GM23248 (cell line): ENCODE measurements at regions not wholly inside any gene's neighbourhood (a gene's known extent, or its start where the extent isn't known, plus 50 kb on each side); places are given as distances from the start of the nearest gene placed in this dataset.

Source experiments
- EZH2 ChIP-seq: fragments of 200-600 bp; sonication (generic); IDR thresholded peaks from 2 replicates; pipeline ENCODE4 v1.6.1; 2018; ENCODE audit warnings: antibody characterized with exemption, mild to moderate bottlenecking; ENCODE audit not compliant: insufficient read depth, poor library complexity, severe bottlenecking
- EZH2phosphoT487 ChIP-seq: fragments of 200-600 bp; sonication (generic); IDR thresholded peaks from 2 replicates; pipeline ENCODE4 v1.6.1; 2018; ENCODE audit warnings: antibody characterized with exemption, moderate library complexity, mild to moderate bottlenecking, low read depth; ENCODE audit not compliant: insufficient read depth

DNA sequence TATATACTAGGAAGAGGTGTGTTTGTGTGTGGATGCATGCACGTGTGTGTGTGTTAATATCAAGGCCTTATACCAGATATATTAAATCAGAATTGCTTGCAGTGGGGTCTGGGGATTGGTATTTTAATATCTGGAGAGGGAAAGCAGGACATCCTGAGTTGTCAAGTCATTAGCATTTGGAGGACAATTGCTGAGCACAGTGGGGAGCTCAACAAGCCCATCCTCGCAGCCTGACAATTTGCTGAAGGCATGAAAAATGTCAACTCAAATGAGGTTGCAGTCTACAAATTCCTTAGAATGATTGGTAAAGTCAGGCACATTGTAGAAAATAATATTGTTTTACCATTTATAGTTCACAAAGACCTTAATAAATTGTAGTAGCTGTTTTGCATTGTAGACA lies 627.4 kb downstream of the LRRC70 start:
- TF ChIP-seq EZH2 (no peak), EZH2phosphoT487 (no peak)
